ENCODE measurements at regions not wholly inside any gene's neighbourhood (a gene's known extent, or its start where the extent isn't known, plus 50 kb on each side); places are given as distances from the start of the nearest gene placed in this dataset.

DNA sequence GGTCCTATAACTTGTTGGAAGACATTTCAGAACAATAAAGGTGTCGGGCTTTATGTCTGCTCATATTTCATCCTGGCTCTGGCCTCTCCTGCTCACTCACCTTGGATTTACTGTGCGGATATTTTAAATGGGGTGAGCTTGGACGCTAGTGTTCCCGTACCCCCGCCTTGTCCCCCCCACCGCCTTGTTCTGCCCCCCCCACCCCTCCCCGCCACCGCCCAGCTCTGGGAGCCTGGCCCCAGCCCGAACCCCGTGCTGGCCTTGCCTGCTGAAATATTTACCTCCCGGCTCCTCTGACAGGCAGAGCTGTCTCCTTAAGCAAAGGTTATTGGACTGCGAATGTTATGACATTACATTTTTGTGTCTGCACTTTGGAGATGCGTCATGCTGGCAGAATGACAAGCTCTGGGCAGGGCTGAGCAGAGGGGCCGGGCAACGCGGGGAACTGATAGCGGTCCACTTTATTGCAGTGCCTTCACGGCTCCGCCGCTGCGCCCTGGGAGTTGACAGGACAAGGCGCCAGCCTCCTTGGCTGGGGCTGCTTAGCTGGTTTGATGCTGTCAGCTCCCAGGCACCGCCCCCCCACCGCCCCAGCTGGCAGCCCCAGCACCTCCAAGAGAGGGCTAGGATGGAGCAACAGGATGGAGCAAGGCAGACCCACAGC lies 222.5 kb upstream of the GSE1 start (continued):
- TF ChIP-seq, protein P1, sequence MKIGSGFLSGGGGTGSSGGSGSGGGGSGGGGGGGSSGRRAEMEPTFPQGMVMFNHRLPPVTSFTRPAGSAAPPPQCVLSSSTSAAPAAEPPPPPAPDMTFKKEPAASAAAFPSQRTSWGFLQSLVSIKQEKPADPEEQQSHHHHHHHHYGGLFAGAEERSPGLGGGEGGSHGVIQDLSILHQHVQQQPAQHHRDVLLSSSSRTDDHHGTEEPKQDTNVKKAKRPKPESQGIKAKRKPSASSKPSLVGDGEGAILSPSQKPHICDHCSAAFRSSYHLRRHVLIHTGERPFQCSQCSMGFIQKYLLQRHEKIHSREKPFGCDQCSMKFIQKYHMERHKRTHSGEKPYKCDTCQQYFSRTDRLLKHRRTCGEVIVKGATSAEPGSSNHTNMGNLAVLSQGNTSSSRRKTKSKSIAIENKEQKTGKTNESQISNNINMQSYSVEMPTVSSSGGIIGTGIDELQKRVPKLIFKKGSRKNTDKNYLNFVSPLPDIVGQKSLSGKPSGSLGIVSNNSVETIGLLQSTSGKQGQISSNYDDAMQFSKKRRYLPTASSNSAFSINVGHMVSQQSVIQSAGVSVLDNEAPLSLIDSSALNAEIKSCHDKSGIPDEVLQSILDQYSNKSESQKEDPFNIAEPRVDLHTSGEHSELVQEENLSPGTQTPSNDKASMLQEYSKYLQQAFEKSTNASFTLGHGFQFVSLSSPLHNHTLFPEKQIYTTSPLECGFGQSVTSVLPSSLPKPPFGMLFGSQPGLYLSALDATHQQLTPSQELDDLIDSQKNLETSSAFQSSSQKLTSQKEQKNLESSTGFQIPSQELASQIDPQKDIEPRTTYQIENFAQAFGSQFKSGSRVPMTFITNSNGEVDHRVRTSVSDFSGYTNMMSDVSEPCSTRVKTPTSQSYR (CRISPR knock-in tag; IDR thresholded peaks at IDR 0.05; ENCODE audit: borderline replicate concordance) = no peak
- peak; percentile 39; the same call in 1 of the 2 replicates for TF ChIP-seq HNF4A (CRISPR knock-in tag; IDR thresholded peaks at IDR 0.05)
- TF ChIP-seq, protein P2, sequence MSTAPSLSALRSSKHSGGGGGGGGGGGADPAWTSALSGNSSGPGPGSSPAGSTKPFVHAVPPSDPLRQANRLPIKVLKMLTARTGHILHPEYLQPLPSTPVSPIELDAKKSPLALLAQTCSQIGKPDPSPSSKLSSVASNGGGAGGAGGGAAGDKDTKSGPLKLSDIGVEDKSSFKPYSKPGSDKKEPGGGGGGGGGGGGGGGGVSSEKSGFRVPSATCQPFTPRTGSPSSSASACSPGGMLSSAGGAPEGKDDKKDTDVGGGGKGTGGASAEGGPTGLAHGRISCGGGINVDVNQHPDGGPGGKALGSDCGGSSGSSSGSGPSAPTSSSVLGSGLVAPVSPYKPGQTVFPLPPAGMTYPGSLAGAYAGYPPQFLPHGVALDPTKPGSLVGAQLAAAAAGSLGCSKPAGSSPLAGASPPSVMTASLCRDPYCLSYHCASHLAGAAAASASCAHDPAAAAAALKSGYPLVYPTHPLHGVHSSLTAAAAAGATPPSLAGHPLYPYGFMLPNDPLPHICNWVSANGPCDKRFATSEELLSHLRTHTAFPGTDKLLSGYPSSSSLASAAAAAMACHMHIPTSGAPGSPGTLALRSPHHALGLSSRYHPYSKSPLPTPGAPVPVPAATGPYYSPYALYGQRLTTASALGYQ (CRISPR knock-in tag; IDR thresholded peaks at IDR 0.05) = no peak
- peak; percentile 24 to 35; a peak in 2 of 4 replicates for TF ChIP-seq MAFK (conservative IDR thresholded peaks at IDR 0.05 in 1 of 2, IDR thresholded peaks at IDR 0.05 in 1 of 2; ENCODE audit: low read length in 2 of 2)
- TF ChIP-seq TAF15 (IDR thresholded peaks at IDR 0.05; ENCODE audit: low read depth, low read length, poor library complexity, severe bottlenecking) = no peak

GRCh38 chr16:85391175-85391707 lies 221.9 kb upstream of the GSE1 start:
- H4K20me1 ChIP-seq (ENCODE audit: insufficient read depth, low read length) = peaks cover 11% of the 10 kb centered on the region; the same call in 1 of the 2 replicates
- H3K79me2 ChIP-seq (ENCODE audit: insufficient read depth, low read length) = no peaks in the 10 kb centered on the region
- FAIRE-seq (no peak), DNase-seq (ENCODE audit: low spot score) (no peak), ATAC-seq (no peak)
- H3K4me2 ChIP-seq (ENCODE audit: low read depth, low read length) = peak overlapping the region; percentile 49
- no peak overlapping the region for H3K27ac ChIP-seq (ENCODE audit: extremely low read length, insufficient read depth, low read length)
- BruUV-seq (replicated peaks) = no TSS peak
- no peak overlapping the region for H3K9ac ChIP-seq (ENCODE audit: insufficient read depth, low read depth, low read length)
- intact Hi-C loops (cut with micrococcal nuclease; ENCODE audit: unreplicated experiment) = loop anchor here (10.0 kb wide), 2 partner anchors 224 to 324 kb away; partner anchors contain the start of gene GSE1
- H3K9me3 ChIP-seq (ENCODE audit: low read length) = no peaks in the 10 kb centered on the region
- in situ Hi-C loops (cut with HindIII; ENCODE audit: extremely low pct_ligation_motif_present, low pct_unique_long_range_greater_than_20kb) = no loop called here
- peaks cover 7 to 19% of the 10 kb centered on the region in 2 experiments; a peak in 4 of 5 replicates for H3K27me3 ChIP-seq (ENCODE audit: control insufficient read depth in 1 of 2, insufficient read depth in 2 of 2, low read length in 2 of 2)
- CTCF ChIA-PET (ENCODE audit: low intra/inter-chr PET ratio, low total read pairs) = interaction anchor here (1.0 kb wide), 1 partner anchor 29 kb away, joined by 3 read pairs; no protein-coding TSS in a partner anchor
- peaks cover 39% of the 10 kb centered on the region for H3K4me1 ChIP-seq (ENCODE audit: insufficient read depth, low read length)
- WGBS (ENCODE audit: low lambda C conversion rate) = 61% methylated on average over 14 of the region's 14 CpGs
- H2AFZ ChIP-seq (ENCODE audit: low read length) = no peak overlapping the region
- POLR2A ChIA-PET = interaction anchor here (0.6 to 1.0 kb wide), 5 partner anchors 32 to 221 kb away, joined by 3 to 5 read pairs (median 3); no protein-coding TSS in a partner anchor
- H3K4me3 ChIP-seq (replicated peaks in 1 of 3; ENCODE audit: insufficient read depth in 1 of 3, low read depth in 2 of 3, low read length in 3 of 3) = peak overlapping the region in 1 of 3 experiments; percentile 35; a peak in 1 of 6 replicates
- no peaks in the 10 kb centered on the region for H3K36me3 ChIP-seq (replicated peaks in 1 of 2; ENCODE audit: control insufficient read depth in 1 of 2, insufficient read depth in 2 of 2, low read length in 2 of 2)
- TF ChIP-seq, protein P3, sequence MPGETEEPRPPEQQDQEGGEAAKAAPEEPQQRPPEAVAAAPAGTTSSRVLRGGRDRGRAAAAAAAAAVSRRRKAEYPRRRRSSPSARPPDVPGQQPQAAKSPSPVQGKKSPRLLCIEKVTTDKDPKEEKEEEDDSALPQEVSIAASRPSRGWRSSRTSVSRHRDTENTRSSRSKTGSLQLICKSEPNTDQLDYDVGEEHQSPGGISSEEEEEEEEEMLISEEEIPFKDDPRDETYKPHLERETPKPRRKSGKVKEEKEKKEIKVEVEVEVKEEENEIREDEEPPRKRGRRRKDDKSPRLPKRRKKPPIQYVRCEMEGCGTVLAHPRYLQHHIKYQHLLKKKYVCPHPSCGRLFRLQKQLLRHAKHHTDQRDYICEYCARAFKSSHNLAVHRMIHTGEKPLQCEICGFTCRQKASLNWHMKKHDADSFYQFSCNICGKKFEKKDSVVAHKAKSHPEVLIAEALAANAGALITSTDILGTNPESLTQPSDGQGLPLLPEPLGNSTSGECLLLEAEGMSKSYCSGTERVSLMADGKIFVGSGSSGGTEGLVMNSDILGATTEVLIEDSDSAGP (CRISPR knock-in tag; IDR thresholded peaks at IDR 0.05; ENCODE audit: borderline replicate concordance) = peak; percentile 54; the same call in 1 of the 2 replicates
- TF ChIP-seq ZNF792 (CRISPR knock-in tag; IDR thresholded peaks at IDR 0.05) = no peak
- TF ChIP-seq TBX2 (CRISPR knock-in tag; IDR thresholded peaks at IDR 0.05; ENCODE audit: borderline replicate concordance) = peak; percentile 8; the same call in 1 of the 2 replicates
- 0 out of 2 replicates have a peak, but pooled peaks have one; percentile 1 for TF ChIP-seq ZNF687 (CRISPR knock-in tag; IDR thresholded peaks at IDR 0.05)
